SK-N-SH treated with all-trans-retinoic acid at 6 μM for 48 hours (cell line): ENCODE measurements at regions not wholly inside any gene's neighbourhood (a gene's known extent, or its start where the extent isn't known, plus 50 kb on each side); places are given as distances from the start of the nearest gene placed in this dataset.

ENCODE experiments used
- ATAC-seq: fragments of 200-7000 bp; cut with Tn5 transposase; 3 replicates; pipeline ENCODE4 v1.9.1; 2020; ENCODE audit warnings: mild to moderate bottlenecking, moderate library complexity
- ARNTL ChIP-seq: fragments of 450-650 bp; formaldehyde crosslinking; IDR thresholded peaks from 2 replicates; pipeline ENCODE4 v1.5.0; 2020; ENCODE audit warnings: low read depth, mild to moderate bottlenecking, moderate library complexity, borderline replicate concordance
- BACH2 ChIP-seq: fragments of 250-450 bp; sonication (Bioruptor Pico); IDR thresholded peaks from 2 replicates; pipeline ENCODE4 v1.9.0; 2021; ENCODE audit warnings: mild to moderate bottlenecking, borderline replicate concordance
- CREB5 ChIP-seq: fragments of 250-450 bp; sonication (Bioruptor Pico); IDR thresholded peaks from 2 replicates; pipeline ENCODE4 v1.5.1; 2020; ENCODE audit warnings: low read depth, mild to moderate bottlenecking, moderate library complexity
- CSDC2 ChIP-seq: fragments of 250-450 bp; sonication (Bioruptor Pico); IDR thresholded peaks from 2 replicates; pipeline ENCODE4 v1.5.0; 2020; ENCODE audit warnings: mild to moderate bottlenecking, moderate library complexity
- CSRNP3 ChIP-seq: fragments of 250-450 bp; sonication (Bioruptor Pico); IDR thresholded peaks from 2 replicates; pipeline ENCODE4 v1.5.1; 2021; ENCODE audit warnings: mild to moderate bottlenecking, moderate library complexity
- ESRRG ChIP-seq: fragments of 250-450 bp; sonication (Bioruptor Pico); IDR thresholded peaks from 2 replicates; pipeline ENCODE4 v1.6.1; 2021; ENCODE audit warnings: mild to moderate bottlenecking
- ISL1 ChIP-seq: fragments of 250-450 bp; sonication (Bioruptor Pico); IDR thresholded peaks from 2 replicates; pipeline ENCODE4 v2.1.2; 2022; ENCODE audit warnings: mild to moderate bottlenecking, moderate library complexity
- OSR1 ChIP-seq: fragments of 250-450 bp; sonication (Bioruptor Pico); IDR thresholded peaks from 2 replicates; pipeline ENCODE4 v1.8.0; 2022; ENCODE audit warnings: moderate library complexity, mild to moderate bottlenecking, inconsistent platforms
- PATZ1 ChIP-seq: fragments of 250-450 bp; sonication (Bioruptor Pico); IDR thresholded peaks from 2 replicates; pipeline ENCODE4 v1.8.0; 2020; ENCODE audit warnings: mild to moderate bottlenecking, moderate library complexity, borderline replicate concordance
- POU6F1 ChIP-seq: fragments of 250-450 bp; sonication (Bioruptor Pico); IDR thresholded peaks from 2 replicates; pipeline ENCODE4 v1.8.0; 2021; ENCODE audit warnings: low read depth, mild to moderate bottlenecking, moderate library complexity, borderline replicate concordance
- PPARA ChIP-seq: fragments of 250-450 bp; sonication (Bioruptor Pico); IDR thresholded peaks from 2 replicates; pipeline ENCODE4 v1.5.0; 2020; ENCODE audit warnings: mild to moderate bottlenecking, borderline replicate concordance
- RARB ChIP-seq: fragments of 250-450 bp; sonication (Bioruptor Pico); IDR thresholded peaks from 2 replicates; pipeline ENCODE4 v1.8.0; 2021; ENCODE audit warnings: mild to moderate bottlenecking, moderate library complexity
- SNAI2 ChIP-seq: fragments of 250-450 bp; sonication (Bioruptor Pico); IDR thresholded peaks from 2 replicates; pipeline ENCODE4 v1.5.0; 2020; ENCODE audit warnings: mild to moderate bottlenecking, moderate library complexity
- TCF4 ChIP-seq: fragments of 250-450 bp; sonication (Bioruptor Pico); IDR thresholded peaks from 2 replicates; pipeline ENCODE4 v1.8.0; 2021; ENCODE audit warnings: mild to moderate bottlenecking, moderate library complexity, borderline replicate concordance
- TOX ChIP-seq: fragments of 250-450 bp; sonication (Bioruptor Pico); IDR thresholded peaks from 2 replicates; pipeline ENCODE4 v1.8.0; 2021; ENCODE audit warnings: mild to moderate bottlenecking, moderate library complexity, borderline replicate concordance
- TSHZ2 ChIP-seq: fragments of 250-450 bp; sonication (Bioruptor Pico); IDR thresholded peaks from 2 replicates; pipeline ENCODE4 v1.5.0; 2020; ENCODE audit warnings: mild to moderate bottlenecking, moderate library complexity
- ZC3H10 ChIP-seq: fragments of 250-450 bp; sonication (Bioruptor Pico); IDR thresholded peaks from 2 replicates; pipeline ENCODE4 v1.5.1; 2021; ENCODE audit warnings: mild to moderate bottlenecking, moderate library complexity
- ZFP3 ChIP-seq: fragments of 250-450 bp; sonication (Bioruptor Pico); IDR thresholded peaks from 2 replicates; pipeline ENCODE4 v1.5.0; 2020; ENCODE audit warnings: mild to moderate bottlenecking, moderate library complexity
- ZFP30 ChIP-seq: fragments of 450-650 bp; formaldehyde crosslinking; IDR thresholded peaks from 2 replicates; pipeline ENCODE4 v1.5.0; 2022; ENCODE audit warnings: mild to moderate bottlenecking, moderate library complexity
- ZNF565 ChIP-seq: fragments of 450-650 bp; formaldehyde crosslinking; conservative IDR thresholded peaks from 2 replicates; pipeline ENCODE4 v1.5.0; 2020; ENCODE audit warnings: low read depth, mild to moderate bottlenecking, moderate library complexity
- ZNF70 ChIP-seq: fragments of 450-650 bp; formaldehyde crosslinking; IDR thresholded peaks from 2 replicates; pipeline ENCODE4 v1.5.0; 2020; ENCODE audit warnings: mild to moderate bottlenecking, moderate library complexity
- ZNF8 ChIP-seq: fragments of 450-650 bp; formaldehyde crosslinking; IDR thresholded peaks from 2 replicates; pipeline ENCODE4 v1.5.0; 2020; ENCODE audit warnings: mild to moderate bottlenecking, moderate library complexity

GRCh38 chr10:20627946-20628507 is 269.1 kb downstream of the NEBL start (continued):
- TF ChIP-seq ZFP30 (CRISPR knock-in tag) = no peak
- TF ChIP-seq, all 23 proteins: peak for 0

- no peak for ATAC-seq
Measured at GRCh38 chr10:20627087-20627486, 270.0 kb downstream of the NEBL start.

GRCh38 chr10:20625868-20626267 is 271.2 kb downstream of the NEBL start:
- ATAC-seq = no peak
- TF ChIP-seq OSR1 (CRISPR knock-in tag) = no peak
- no peak for TF ChIP-seq ISL1 (CRISPR knock-in tag)
- no peak for TF ChIP-seq CSDC2 (CRISPR knock-in tag)
- no peak for TF ChIP-seq ZFP30 (CRISPR knock-in tag)
- TF ChIP-seq RARB (CRISPR knock-in tag) = no peak
- no peak for TF ChIP-seq ZNF8
- no peak for TF ChIP-seq TCF4 (CRISPR knock-in tag)
- TF ChIP-seq SNAI2 (CRISPR knock-in tag) = no peak
- TF ChIP-seq TSHZ2 (CRISPR knock-in tag) = no peak
- TF ChIP-seq, all 23 proteins: peak for 0

More at GRCh38 chr10:20627087-20627486, 270.0 kb downstream of the NEBL start:
- TF ChIP-seq ZFP3 (CRISPR knock-in tag) (no peak), CSDC2 (CRISPR knock-in tag) (no peak), PATZ1 (CRISPR knock-in tag) (no peak), ZFP30 (CRISPR knock-in tag) (no peak), BACH2 (CRISPR knock-in tag) (no peak), CSRNP3 (no peak), ESRRG (no peak), ISL1 (CRISPR knock-in tag) (no peak), ZNF8 (no peak), ZNF565 (no peak), TCF4 (CRISPR knock-in tag) (no peak), SNAI2 (CRISPR knock-in tag) (no peak), ZNF70 (CRISPR knock-in tag) (no peak), ARNTL (CRISPR knock-in tag) (no peak), TOX (no peak), PPARA (CRISPR knock-in tag) (no peak), POU6F1 (CRISPR knock-in tag) (no peak)
- TF ChIP-seq, all 23 proteins: peak for 0

- no peak for ATAC-seq
- TF ChIP-seq ZNF565 (no peak), TCF4 (CRISPR knock-in tag) (no peak), TOX (no peak), POU6F1 (CRISPR knock-in tag) (no peak), CSRNP3 (no peak), ESRRG (no peak), ZC3H10 (CRISPR knock-in tag) (no peak), BACH2 (CRISPR knock-in tag) (no peak), ZNF8 (no peak), ISL1 (CRISPR knock-in tag) (no peak), ZFP30 (CRISPR knock-in tag) (no peak), ZNF70 (CRISPR knock-in tag) (no peak), SNAI2 (CRISPR knock-in tag) (no peak), CREB5 (CRISPR knock-in tag) (no peak), ZFP3 (CRISPR knock-in tag) (no peak)
- TF ChIP-seq, all 23 proteins: peak for 0
Measured at GRCh38 chr10:20624642-20625041, 272.5 kb downstream of the NEBL start.
